GM10248 (cell line): ENCODE measurements at regions not wholly inside any gene's neighbourhood (a gene's known extent, or its start where the extent isn't known, plus 50 kb on each side); places are given as distances from the start of the nearest gene placed in this dataset.
"Not testable (repeated sequence)": the region's sequence is repeated elsewhere in the genome, so short reads cannot be mapped to it uniquely, and the experiment has no call there.

Experiments
- CTCF ChIA-PET: fragments of 300-600 bp; sonication (Branson Sonifier 250); formaldehyde crosslinking; extraction: SDS; loops from one replicate; lab custom pipeline; 2021; ENCODE audit warnings: antibody characterized with exemption; lab: Yijun Ruan, JAX
- POLR2A ChIA-PET: fragments of 350-650 bp; sonication (Branson Sonifier 250); formaldehyde crosslinking; extraction: SDS; loops from one replicate; lab custom pipeline; 2020; ENCODE audit warnings: antibody characterized with exemption; lab: Yijun Ruan, JAX
- DNase-seq: peaks from one replicate; pipeline ENCODE4 v3.0.0; 2012; ENCODE audit errors: extremely low spot score
- TF ChIP-seq, protein P1 (sequence below): IDR thresholded peaks from 2 replicates; pipeline ENCODE4 v1.5.1; 2012; ENCODE audit warnings: mild to moderate bottlenecking, low read depth; ENCODE audit errors: extremely low read depth, missing control alignments, control extremely low read depth

DNA sequence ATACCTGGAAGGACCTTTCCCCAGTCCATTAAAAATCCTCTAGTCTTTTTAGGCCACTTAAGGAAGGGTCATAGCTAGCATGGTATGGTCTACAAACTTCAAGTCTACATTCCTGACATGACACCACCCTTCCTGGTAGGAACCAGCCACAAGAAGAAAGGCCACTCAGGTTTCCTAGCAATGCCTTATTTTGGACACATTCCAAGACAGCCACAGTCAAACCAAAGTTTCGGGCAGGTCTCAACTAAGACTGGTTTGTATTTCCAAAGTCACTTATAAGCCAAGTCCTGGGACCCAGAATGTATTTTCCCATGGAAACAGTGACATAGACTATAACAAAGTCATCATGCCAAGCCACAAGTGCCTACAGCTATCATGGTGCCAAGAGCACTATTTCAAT is 50.6 kb upstream of the SLC44A3 start:
- DNase-seq: no peak
- TF ChIP-seq, protein P1, sequence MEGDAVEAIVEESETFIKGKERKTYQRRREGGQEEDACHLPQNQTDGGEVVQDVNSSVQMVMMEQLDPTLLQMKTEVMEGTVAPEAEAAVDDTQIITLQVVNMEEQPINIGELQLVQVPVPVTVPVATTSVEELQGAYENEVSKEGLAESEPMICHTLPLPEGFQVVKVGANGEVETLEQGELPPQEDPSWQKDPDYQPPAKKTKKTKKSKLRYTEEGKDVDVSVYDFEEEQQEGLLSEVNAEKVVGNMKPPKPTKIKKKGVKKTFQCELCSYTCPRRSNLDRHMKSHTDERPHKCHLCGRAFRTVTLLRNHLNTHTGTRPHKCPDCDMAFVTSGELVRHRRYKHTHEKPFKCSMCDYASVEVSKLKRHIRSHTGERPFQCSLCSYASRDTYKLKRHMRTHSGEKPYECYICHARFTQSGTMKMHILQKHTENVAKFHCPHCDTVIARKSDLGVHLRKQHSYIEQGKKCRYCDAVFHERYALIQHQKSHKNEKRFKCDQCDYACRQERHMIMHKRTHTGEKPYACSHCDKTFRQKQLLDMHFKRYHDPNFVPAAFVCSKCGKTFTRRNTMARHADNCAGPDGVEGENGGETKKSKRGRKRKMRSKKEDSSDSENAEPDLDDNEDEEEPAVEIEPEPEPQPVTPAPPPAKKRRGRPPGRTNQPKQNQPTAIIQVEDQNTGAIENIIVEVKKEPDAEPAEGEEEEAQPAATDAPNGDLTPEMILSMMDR: no peak
- CTCF ChIA-PET: interaction anchor here (1.6 kb wide), 1 partner anchor 11 kb away, joined by 5 read pairs; no protein-coding TSS in a partner anchor
- POLR2A ChIA-PET: no interaction called here

DNA sequence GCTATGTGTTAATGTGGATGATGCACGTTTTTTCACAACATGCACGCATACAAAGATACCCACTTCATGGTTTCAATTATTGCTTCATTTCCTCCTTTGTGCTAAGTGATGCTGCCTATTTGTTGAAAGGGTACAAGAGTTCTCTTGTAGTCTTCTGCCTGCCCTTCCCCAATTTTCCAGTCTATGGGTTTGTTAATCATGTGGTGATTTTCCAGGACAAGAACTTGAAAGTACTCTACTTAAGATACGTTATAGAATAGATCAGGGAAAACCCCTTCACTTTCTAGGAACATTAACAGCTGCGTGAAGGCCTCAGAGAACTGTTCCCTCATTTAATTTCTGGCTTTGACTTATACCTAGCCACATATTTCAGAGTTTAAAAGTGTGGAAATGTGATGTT is 52.1 kb upstream of the SLC44A3 start:
- ChIA-PET CTCF (no interaction called here), POLR2A (no interaction called here)
- TF ChIP-seq, protein P1: no peak
- DNase-seq: no peak

- no peak for DNase-seq
- ChIA-PET POLR2A (no interaction called here), CTCF (interaction anchor here (0.8 kb wide), 1 partner anchor 21 kb away, joined by 3 read pairs; no protein-coding TSS in a partner anchor)
- TF ChIP-seq, protein P1: no peak
Measured at GRCh38 chr1:94765958-94766357, 54.2 kb upstream of the SLC44A3 start.

DNA sequence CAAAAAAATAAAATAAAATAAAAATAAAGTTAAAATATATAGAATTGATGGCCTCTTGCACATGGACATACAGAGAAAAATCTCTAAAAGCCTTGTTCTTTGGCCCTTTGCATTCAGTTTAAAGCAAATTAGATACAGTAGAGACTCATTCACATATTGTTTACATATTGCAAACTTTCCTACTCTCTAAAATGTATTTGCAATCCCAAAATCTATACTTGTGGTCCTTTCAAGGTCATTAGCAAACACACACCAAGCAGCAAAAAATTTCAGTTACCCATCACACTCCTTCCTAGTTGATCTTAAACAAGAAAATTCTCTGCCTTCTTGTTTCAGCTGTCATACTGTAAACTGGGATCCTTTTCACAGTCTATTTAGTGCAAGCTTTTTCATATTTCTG is 61.0 kb upstream of the SLC44A3 start:
- POLR2A ChIA-PET: no interaction called here
- TF ChIP-seq, protein P1: no peak
- CTCF ChIA-PET: no interaction called here
- DNase-seq: no peak

- ChIA-PET CTCF (no interaction called here), POLR2A (no interaction called here)
- DNase-seq: no peak
- TF ChIP-seq, protein P1: no peak
Measured at GRCh38 chr1:94757931-94758330, 62.2 kb upstream of the SLC44A3 start.

DNA sequence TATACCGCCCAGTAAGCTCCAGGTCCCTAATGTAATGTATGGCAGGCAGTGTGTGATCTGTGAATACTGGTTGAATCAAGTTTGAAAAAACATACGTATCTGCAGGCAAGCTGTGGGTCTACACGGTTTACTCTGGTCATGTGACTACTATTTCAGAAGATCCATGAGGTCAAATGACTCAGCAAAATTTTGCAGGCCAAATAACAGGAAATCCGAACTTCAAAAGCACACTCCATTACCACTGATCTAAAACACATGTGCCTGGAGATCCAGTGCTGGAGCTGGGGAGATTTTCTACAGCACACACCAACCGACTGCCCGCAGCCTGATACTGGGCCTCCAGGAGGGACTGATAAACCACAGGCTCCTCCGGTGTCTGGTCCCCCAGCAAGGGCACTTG is 64.5 kb upstream of the SLC44A3 start:
- TF ChIP-seq, protein P1: no peak
- DNase-seq: no peak
- ChIA-PET POLR2A (no interaction called here), CTCF (no interaction called here)

DNA sequence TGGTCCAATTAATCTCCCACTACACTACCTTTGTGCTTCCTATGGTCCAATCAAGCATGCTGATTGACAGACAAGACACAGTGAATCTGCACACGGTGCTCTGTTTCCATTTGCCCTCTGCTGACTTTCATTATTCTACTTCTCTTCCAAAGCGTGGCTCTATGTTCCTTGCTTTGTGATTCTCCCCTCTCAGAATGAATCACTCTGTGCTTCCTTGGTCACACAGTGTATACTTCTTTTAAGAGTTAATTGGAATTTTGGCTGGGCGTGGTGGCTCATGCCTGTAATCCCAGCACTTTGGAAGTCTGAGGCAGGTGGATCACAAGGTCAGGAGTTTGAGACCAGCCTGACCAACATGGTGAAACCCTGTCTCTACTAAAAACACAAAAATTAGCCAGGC is 65.1 kb upstream of the SLC44A3 start:
- CTCF ChIA-PET, POLR2A ChIA-PET: not testable (repeated sequence)

More for the DNA sequence above, 65.1 kb upstream of the SLC44A3 start:
- not testable (repeated sequence) for DNase-seq
